Activated B cell treated with CpG ODN at 0.5 μM for 24 hours (primary cell): ENCODE measurements at regions not wholly inside any gene's neighbourhood (a gene's known extent, or its start where the extent isn't known, plus 50 kb on each side); places are given as distances from the start of the nearest gene placed in this dataset.

Source experiments
- ATAC-seq: fragments of 200-7000 bp; cut with Tn5 transposase; one replicate; pipeline ENCODE4 v1.10.0; 2021; ENCODE audit warnings: low read depth, mild to moderate bottlenecking, moderate library complexity
- CTCF ChIA-PET: fragments of 350-600 bp; sonication (Branson Sonifier 250); formaldehyde crosslinking; loops from one replicate; lab custom pipeline; 2021; ENCODE audit warnings: antibody characterized with exemption; lab: Charles Lee
- POLR2A ChIA-PET: fragments of 350-600 bp; sonication (Branson Sonifier 250); formaldehyde crosslinking; loops from one replicate; lab custom pipeline; 2021; ENCODE audit warnings: antibody characterized with exemption; lab: Charles Lee
- DNase-seq: peaks from one replicate; pipeline ENCODE4 v3.0.0; 2022
- H3K27ac Mint-ChIP-seq: one replicate; pipeline ENCODE4 v1.8.0; 2020; ENCODE audit warnings: mixed read lengths
- H3K27me3 Mint-ChIP-seq: one replicate; pipeline ENCODE4 v1.8.0; 2021; ENCODE audit warnings: mixed read lengths
- H3K36me3 Mint-ChIP-seq: one replicate; pipeline ENCODE4 v1.8.0; 2021; ENCODE audit warnings: low read depth, mixed read lengths
- H3K4me1 Mint-ChIP-seq: one replicate; pipeline ENCODE4 v1.8.0; 2021; ENCODE audit warnings: mixed read lengths
- H3K4me3 Mint-ChIP-seq: one replicate; pipeline ENCODE4 v1.8.0; 2020; ENCODE audit warnings: mild to moderate bottlenecking, mixed read lengths
- H3K9me3 Mint-ChIP-seq: one replicate; pipeline ENCODE4 v1.8.0; 2020; ENCODE audit warnings: mixed read lengths
- intact Hi-C: fragments of 100-400 bp; cut with micrococcal nuclease; formaldehyde crosslinking; loops from one replicate; pipeline ENCODE4 v1.15.1; 2024
- TF ChIP-seq, protein P1 (sequence below): fragments of 200-600 bp; IDR thresholded peaks from one replicate; pipeline ENCODE4 v1.8.0; 2022; ENCODE audit warnings: antibody characterized with exemption, mild to moderate bottlenecking

GRCh38 chr15:36401586-36401966, 177.8 kb upstream of the CDIN1 start:
- POLR2A ChIA-PET, result no interaction called here
- CTCF ChIA-PET, result no interaction called here
- ATAC-seq (no peak), DNase-seq (no peak)
- intact Hi-C loops, result no loop called here
- TF ChIP-seq, protein P1, sequence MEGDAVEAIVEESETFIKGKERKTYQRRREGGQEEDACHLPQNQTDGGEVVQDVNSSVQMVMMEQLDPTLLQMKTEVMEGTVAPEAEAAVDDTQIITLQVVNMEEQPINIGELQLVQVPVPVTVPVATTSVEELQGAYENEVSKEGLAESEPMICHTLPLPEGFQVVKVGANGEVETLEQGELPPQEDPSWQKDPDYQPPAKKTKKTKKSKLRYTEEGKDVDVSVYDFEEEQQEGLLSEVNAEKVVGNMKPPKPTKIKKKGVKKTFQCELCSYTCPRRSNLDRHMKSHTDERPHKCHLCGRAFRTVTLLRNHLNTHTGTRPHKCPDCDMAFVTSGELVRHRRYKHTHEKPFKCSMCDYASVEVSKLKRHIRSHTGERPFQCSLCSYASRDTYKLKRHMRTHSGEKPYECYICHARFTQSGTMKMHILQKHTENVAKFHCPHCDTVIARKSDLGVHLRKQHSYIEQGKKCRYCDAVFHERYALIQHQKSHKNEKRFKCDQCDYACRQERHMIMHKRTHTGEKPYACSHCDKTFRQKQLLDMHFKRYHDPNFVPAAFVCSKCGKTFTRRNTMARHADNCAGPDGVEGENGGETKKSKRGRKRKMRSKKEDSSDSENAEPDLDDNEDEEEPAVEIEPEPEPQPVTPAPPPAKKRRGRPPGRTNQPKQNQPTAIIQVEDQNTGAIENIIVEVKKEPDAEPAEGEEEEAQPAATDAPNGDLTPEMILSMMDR, result no peak
- Mint-ChIP-seq H3K4me1 (no peaks in the 10 kb centered on the region), H3K9me3 (no peaks in the 10 kb centered on the region), H3K27ac (no peak overlapping the region), H3K27me3 (no peaks in the 10 kb centered on the region), H3K36me3 (no peaks in the 10 kb centered on the region), H3K4me3 (no peak overlapping the region)

GRCh38 chr15:36403351-36403750, 176.1 kb upstream of the CDIN1 start:
- Mint-ChIP-seq H3K27me3 (no peaks in the 10 kb centered on the region), H3K4me1 (no peaks in the 10 kb centered on the region), H3K4me3 (no peak overlapping the region), H3K36me3 (no peaks in the 10 kb centered on the region), H3K27ac (no peak overlapping the region), H3K9me3 (no peaks in the 10 kb centered on the region)
- no peak for ATAC-seq
- TF ChIP-seq, protein P1, result no peak
- intact Hi-C loops, result no loop called here
- DNase-seq, result no peak
- ChIA-PET CTCF (no interaction called here), POLR2A (no interaction called here)

GRCh38 chr15:36406366-36406765, 173.1 kb upstream of the CDIN1 start:
- CTCF ChIA-PET, result no interaction called here
- H3K9me3 Mint-ChIP-seq, result no peaks in the 10 kb centered on the region
- ATAC-seq (no peak), DNase-seq (no peak)
- TF ChIP-seq, protein P1, result no peak
- H3K4me1 Mint-ChIP-seq, result no peaks in the 10 kb centered on the region
- POLR2A ChIA-PET, result no interaction called here
- H3K4me3 Mint-ChIP-seq, result no peak overlapping the region
- H3K27ac Mint-ChIP-seq, result no peak overlapping the region
- H3K36me3 Mint-ChIP-seq, result no peaks in the 10 kb centered on the region
- H3K27me3 Mint-ChIP-seq, result no peaks in the 10 kb centered on the region
- intact Hi-C loops, result no loop called here

DNA sequence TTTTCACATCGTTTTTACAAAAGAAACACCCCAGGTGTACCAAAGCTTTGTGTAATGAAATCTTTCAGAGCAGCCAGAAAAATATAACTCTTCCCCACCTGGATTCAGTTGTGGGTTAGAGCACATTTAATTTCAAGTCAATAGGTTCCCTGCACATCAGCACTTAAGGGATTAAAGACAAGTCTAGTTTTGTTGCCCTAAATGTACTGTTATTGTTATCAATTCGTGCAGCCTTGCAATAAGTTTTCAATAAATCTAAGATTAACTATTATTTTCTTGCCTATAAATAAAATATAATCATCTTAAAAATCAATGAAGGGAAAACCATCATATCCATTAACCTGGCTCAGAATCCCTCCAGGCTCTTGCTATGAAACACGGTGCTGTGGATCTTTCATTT, 172.5 kb upstream of the CDIN1 start:
- no peak overlapping the region for H3K4me3 Mint-ChIP-seq
- TF ChIP-seq, protein P1, result no peak
- no peak for DNase-seq
- no peaks in the 10 kb centered on the region for H3K27me3 Mint-ChIP-seq
- ATAC-seq, result no peak
- H3K36me3 Mint-ChIP-seq, result no peaks in the 10 kb centered on the region
- no peaks in the 10 kb centered on the region for H3K9me3 Mint-ChIP-seq
- ChIA-PET POLR2A (no interaction called here), CTCF (no interaction called here)
- H3K4me1 Mint-ChIP-seq, result no peaks in the 10 kb centered on the region
- no peak overlapping the region for H3K27ac Mint-ChIP-seq
- intact Hi-C loops, result no loop called here

DNA sequence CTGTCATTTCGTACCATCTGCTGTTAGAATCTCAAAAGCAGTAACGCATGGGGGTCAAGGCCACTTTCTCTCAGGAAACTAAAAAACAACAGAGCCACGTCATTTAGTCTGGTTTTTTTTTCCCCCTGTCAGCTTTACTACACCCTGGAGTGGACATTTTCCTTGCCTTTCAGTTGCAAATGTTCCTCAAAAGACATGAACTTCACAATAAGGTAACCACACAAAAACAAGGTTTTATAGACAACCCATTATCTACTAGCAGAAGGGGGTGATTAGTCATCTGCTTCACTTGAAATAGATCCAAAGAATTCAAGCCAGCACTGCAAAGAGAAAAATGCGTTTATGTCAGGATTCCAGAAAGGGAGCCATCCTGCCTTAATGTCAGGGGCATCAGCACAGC, 171.8 kb upstream of the CDIN1 start:
- intact Hi-C loops, result no loop called here

More for the DNA sequence above, 171.8 kb upstream of the CDIN1 start:
- H3K4me1 Mint-ChIP-seq, result no peaks in the 10 kb centered on the region
- H3K4me3 Mint-ChIP-seq, result no peak overlapping the region
- DNase-seq, result no peak
- H3K9me3 Mint-ChIP-seq, result no peaks in the 10 kb centered on the region
- no peak for ATAC-seq
- POLR2A ChIA-PET, result no interaction called here
- no peaks in the 10 kb centered on the region for H3K27me3 Mint-ChIP-seq
- H3K27ac Mint-ChIP-seq, result no peak overlapping the region
- CTCF ChIA-PET, result no interaction called here
- TF ChIP-seq, protein P1, result no peak
- no peaks in the 10 kb centered on the region for H3K36me3 Mint-ChIP-seq
